H1 (cell line): ENCODE measurements at regions not wholly inside any gene's neighbourhood (a gene's known extent, or its start where the extent isn't known, plus 50 kb on each side); places are given as distances from the start of the nearest gene placed in this dataset.

ENCODE experiments used
- EZH2 ChIP-seq: fragments of 200-600 bp; sonication (generic); IDR thresholded peaks from 2 replicates; pipeline ENCODE4 v1.7.1; 2012; ENCODE audit warnings: low read depth, mild to moderate bottlenecking, moderate library complexity, low read length, inconsistent platforms; ENCODE audit not compliant: severe bottlenecking
- GABPA ChIP-seq: IDR thresholded peaks from 2 replicates; pipeline ENCODE4 v1.6.1; 2011; ENCODE audit warnings: mild to moderate bottlenecking, low read length, moderate library complexity, borderline replicate concordance; ENCODE audit not compliant: insufficient read depth
- GTF2F1 ChIP-seq: IDR thresholded peaks from 2 replicates; pipeline ENCODE4 v1.6.1; 2012; ENCODE audit warnings: low read depth, low read length, improper control_type of control experiment, borderline replicate concordance
- NRF1 ChIP-seq: IDR thresholded peaks from 2 replicates; pipeline ENCODE4 v1.6.1; 2011; ENCODE audit warnings: mild to moderate bottlenecking, low read depth, low read length, improper control_type of control experiment
- POLR2A ChIP-seq, 2 experiments: IDR thresholded peaks; 1 replicate in 1 of 2; 2 replicates in 1 of 2; pipeline ENCODE4 v1.6.1; 2011; ENCODE audit warnings: low read depth in 2 of 2, low read length in 2 of 2, mild to moderate bottlenecking in 2 of 2; ENCODE audit errors: control extremely low read depth in 1 of 2
- RXRA ChIP-seq: IDR thresholded peaks from 2 replicates; pipeline ENCODE4 v1.6.1; 2011; ENCODE audit warnings: low read depth, mild to moderate bottlenecking, low read length, moderate library complexity; ENCODE audit not compliant: insufficient read depth
- TAF1 ChIP-seq: IDR thresholded peaks from 2 replicates; pipeline ENCODE4 v1.6.1; 2011; ENCODE audit warnings: mild to moderate bottlenecking, low read depth, low read length
- TF ChIP-seq, protein P1 (sequence below), 3 experiments: IDR thresholded peaks; 1 replicate in 2 of 3; 2 replicates in 1 of 3; pipeline versions ENCODE4 v1.5.1 to v1.6.1; 2011; ENCODE audit warnings: low read length in 3 of 3, mild to moderate bottlenecking in 3 of 3, inconsistent platforms in 2 of 3, low read depth in 1 of 3, moderate library complexity in 1 of 3; ENCODE audit not compliant: insufficient read depth in 1 of 3; ENCODE audit errors: control extremely low read depth in 1 of 3
- TF ChIP-seq, protein P2 (sequence below): IDR thresholded peaks from 2 replicates; pipeline ENCODE4 v1.6.1; 2011; ENCODE audit warnings: low read length, improper control_type of control experiment

DNA sequence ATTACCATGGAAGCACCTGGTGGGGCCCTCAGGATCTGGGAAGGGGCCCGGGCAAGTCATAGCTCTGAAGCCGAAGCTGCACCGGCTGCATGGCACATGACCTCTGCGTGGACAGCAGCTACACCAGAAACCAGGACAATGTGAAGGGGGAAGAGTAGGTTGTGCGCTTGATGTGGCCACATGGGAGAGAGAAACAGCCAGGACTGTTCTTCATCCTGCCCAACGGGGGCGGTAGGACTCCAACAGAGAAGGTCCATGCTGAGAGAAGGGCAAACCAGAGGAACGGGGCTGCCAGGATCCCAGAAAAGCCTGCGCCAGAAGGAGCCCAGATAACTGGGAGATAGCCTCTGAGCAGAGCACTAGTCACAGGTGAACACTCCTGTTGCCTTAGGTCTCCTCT, 54.9 kb upstream of the PRR20G start:
- no peak for TF ChIP-seq TAF1
- no peak for TF ChIP-seq NRF1
- TF ChIP-seq, protein P1, sequence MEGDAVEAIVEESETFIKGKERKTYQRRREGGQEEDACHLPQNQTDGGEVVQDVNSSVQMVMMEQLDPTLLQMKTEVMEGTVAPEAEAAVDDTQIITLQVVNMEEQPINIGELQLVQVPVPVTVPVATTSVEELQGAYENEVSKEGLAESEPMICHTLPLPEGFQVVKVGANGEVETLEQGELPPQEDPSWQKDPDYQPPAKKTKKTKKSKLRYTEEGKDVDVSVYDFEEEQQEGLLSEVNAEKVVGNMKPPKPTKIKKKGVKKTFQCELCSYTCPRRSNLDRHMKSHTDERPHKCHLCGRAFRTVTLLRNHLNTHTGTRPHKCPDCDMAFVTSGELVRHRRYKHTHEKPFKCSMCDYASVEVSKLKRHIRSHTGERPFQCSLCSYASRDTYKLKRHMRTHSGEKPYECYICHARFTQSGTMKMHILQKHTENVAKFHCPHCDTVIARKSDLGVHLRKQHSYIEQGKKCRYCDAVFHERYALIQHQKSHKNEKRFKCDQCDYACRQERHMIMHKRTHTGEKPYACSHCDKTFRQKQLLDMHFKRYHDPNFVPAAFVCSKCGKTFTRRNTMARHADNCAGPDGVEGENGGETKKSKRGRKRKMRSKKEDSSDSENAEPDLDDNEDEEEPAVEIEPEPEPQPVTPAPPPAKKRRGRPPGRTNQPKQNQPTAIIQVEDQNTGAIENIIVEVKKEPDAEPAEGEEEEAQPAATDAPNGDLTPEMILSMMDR (IDR thresholded peaks at IDR 0.05; ENCODE audit: control extremely low read depth in 1 of 3, insufficient read depth in 1 of 3, low read depth in 1 of 3, low read length in 3 of 3), result peak; percentile 66 to 76 (median 66)
- TF ChIP-seq EZH2, result no peak
- TF ChIP-seq GTF2F1, result no peak
- TF ChIP-seq, protein P2, sequence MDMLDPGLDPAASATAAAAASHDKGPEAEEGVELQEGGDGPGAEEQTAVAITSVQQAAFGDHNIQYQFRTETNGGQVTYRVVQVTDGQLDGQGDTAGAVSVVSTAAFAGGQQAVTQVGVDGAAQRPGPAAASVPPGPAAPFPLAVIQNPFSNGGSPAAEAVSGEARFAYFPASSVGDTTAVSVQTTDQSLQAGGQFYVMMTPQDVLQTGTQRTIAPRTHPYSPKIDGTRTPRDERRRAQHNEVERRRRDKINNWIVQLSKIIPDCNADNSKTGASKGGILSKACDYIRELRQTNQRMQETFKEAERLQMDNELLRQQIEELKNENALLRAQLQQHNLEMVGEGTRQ, result no peak
- no peak for TF ChIP-seq RXRA
- no peak for TF ChIP-seq POLR2A (IDR thresholded peaks at IDR 0.05; ENCODE audit: control extremely low read depth in 1 of 2, low read depth in 2 of 2, low read length in 2 of 2)
- no peak for TF ChIP-seq GABPA
